ENCODE measurements at regions not wholly inside any gene's neighbourhood (a gene's known extent, or its start where the extent isn't known, plus 50 kb on each side); places are given as distances from the start of the nearest gene placed in this dataset.

DNA sequence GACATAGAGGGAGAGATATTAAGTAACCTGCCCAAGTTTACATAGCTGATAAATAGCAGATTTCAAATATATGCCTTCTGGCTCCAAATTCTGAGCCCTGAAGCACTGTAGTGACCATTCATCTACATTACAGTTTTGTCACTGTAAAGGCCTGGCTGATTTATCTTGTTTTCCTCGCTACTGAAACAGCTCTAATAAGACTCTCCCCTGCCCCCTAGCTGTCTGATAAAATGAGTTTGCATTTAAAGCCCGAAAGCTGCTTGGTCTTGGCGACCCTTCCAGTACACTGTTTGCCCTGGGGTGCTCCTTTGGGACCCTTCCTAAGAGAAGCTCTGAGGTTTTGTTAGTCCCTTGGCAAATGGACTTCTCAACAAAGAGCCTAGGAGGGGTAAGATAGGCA is 59.7 kb upstream of the RAB11FIP2 start:
- DNase-seq: no peak

DNA sequence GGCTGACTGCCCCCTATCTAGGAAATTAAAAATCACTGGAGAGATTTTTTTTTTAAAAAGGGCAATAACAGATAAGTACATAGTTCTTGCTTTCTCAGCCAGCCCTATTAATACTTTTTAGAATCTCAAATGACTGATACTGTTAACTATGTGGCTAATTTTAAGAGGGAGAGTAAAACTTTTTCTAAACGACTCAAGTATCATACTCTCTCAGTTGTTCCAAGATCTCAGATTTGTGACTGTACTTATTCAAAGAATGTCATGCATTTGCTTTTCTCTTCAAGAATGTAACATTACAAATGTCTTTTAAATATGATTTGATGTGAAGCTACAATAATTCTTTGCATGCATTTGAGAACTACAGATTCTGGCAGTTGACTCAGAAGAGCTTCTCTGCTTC is 55.4 kb upstream of the RAB11FIP2 start:
- DNase-seq: no peak

DNA sequence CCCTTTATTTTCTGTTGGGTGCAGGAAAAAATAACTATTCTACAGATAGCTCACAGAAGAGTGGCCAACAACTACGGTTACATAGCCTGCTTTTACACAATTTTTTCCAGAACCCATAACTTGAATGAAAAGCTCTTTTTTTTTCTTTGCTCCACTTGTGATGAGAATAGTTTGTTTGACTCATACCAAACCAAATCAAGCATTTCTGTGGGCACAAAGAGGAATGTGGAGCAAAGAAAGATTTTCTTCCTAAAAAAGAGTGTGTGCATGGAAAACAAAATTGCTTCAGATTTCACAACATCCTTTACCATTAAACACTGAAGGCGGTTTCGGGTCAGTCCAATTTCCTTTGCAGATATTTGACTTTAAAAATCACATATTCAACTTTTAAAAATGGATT is 54.8 kb upstream of the RAB11FIP2 start:
- DNase-seq: no peak

Measured in NCI-H2029 (cell line).